Breast epithelium (tissue), 4 donors: ENCODE measurements at regions not wholly inside any gene's neighbourhood (a gene's known extent, or its start where the extent isn't known, plus 50 kb on each side); places are given as distances from the start of the nearest gene placed in this dataset.

Experiments
- DNase-seq, 2 donors: peaks; one replicate each; pipeline ENCODE4 v3.0.0-alpha.2; 2019; ENCODE audit warnings: low spot score in 2 of 2
- H3K27ac ChIP-seq, 2 donors: fragments of 200-600 bp; sonication (generic) in 1 of 2; one replicate each; pipeline ENCODE4 v1.5.1; 2016 to 2019; ENCODE audit warnings: mild to moderate bottlenecking in 1 of 2
- H3K27me3 ChIP-seq, 2 donors: fragments of 200-600 bp; sonication (generic) in 1 of 2; one replicate each; pipeline versions ENCODE4 v1.5.1 to v1.6.0; 2017 to 2019; ENCODE audit warnings: control low read depth in 1 of 2, mild to moderate bottlenecking in 1 of 2
- H3K36me3 ChIP-seq: fragments of 200-600 bp; one replicate; pipeline ENCODE4 v1.5.1; 2019
- H3K4me1 ChIP-seq, 2 donors: fragments of 200-600 bp; sonication (generic); one replicate each; pipeline ENCODE4 v1.5.1; 2016 to 2019; ENCODE audit warnings: control low read depth in 1 of 2
- H3K4me3 ChIP-seq, 3 donors: fragments of 200-600 bp; sonication (generic); 1 replicate in 2 of 3; 2 replicates in 1 of 3; pipeline ENCODE4 v1.5.1; 2016 to 2019; ENCODE audit warnings: mild to moderate bottlenecking in 3 of 3, moderate library complexity in 2 of 3
- H3K9me3 ChIP-seq, 2 donors: fragments of 200-600 bp; sonication (generic) in 1 of 2; one replicate each; pipeline ENCODE4 v1.5.1; 2016 to 2019; ENCODE audit warnings: control low read depth in 1 of 2
- POLR2A ChIP-seq: fragments of 450-650 bp; IDR thresholded peaks from one replicate; pipeline ENCODE4 v1.6.1; 2016; ENCODE audit warnings: antibody characterized with exemption, mild to moderate bottlenecking, moderate library complexity
- POLR2AphosphoS5 ChIP-seq, 3 donors: sonication (generic); formaldehyde crosslinking; IDR thresholded peaks; one replicate each; pipeline ENCODE4 v1.6.1; 2017; ENCODE audit warnings: antibody characterized with exemption in 3 of 3
- intact Hi-C: fragments of 100-400 bp; cut with DNase I; formaldehyde crosslinking; loops from one replicate; pipeline ENCODE4 v1.15.1; 2023; ENCODE audit warnings: low total_unique reads
- TF ChIP-seq, protein P1 (sequence below), 3 donors: fragments of 450-650 bp; IDR thresholded peaks; one replicate each; pipeline ENCODE4 v1.5.1; 2016 to 2017; ENCODE audit warnings: antibody characterized with exemption in 3 of 3, mild to moderate bottlenecking in 3 of 3, moderate library complexity in 3 of 3

DNA sequence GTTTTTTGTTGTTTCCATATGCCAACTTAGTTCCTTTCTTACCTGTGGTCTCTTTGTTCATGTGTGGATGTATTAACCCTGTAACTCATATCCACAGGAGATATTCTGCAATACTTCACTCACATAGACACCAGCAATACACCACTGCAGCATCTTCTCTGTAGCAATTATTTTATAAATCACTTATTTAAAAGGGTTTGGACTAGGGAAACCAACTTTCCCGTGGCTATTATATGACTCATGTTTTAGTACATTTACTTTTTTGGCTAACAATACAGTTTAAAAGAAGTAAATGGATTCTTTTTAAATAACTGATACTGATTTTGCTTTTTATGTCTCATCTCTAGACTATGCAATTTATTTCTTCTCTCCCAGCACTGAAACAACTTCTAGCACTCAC, 488.9 kb downstream of the MBD2 start:
- H3K9me3 ChIP-seq = peaks cover 0 to 6% of the 10 kb centered on the region in 2 donors
- no peaks in the 10 kb centered on the region for H3K36me3 ChIP-seq
- H3K27me3 ChIP-seq = no peaks in the 10 kb centered on the region
- intact Hi-C loops = no loop called here
- TF ChIP-seq, protein P1, sequence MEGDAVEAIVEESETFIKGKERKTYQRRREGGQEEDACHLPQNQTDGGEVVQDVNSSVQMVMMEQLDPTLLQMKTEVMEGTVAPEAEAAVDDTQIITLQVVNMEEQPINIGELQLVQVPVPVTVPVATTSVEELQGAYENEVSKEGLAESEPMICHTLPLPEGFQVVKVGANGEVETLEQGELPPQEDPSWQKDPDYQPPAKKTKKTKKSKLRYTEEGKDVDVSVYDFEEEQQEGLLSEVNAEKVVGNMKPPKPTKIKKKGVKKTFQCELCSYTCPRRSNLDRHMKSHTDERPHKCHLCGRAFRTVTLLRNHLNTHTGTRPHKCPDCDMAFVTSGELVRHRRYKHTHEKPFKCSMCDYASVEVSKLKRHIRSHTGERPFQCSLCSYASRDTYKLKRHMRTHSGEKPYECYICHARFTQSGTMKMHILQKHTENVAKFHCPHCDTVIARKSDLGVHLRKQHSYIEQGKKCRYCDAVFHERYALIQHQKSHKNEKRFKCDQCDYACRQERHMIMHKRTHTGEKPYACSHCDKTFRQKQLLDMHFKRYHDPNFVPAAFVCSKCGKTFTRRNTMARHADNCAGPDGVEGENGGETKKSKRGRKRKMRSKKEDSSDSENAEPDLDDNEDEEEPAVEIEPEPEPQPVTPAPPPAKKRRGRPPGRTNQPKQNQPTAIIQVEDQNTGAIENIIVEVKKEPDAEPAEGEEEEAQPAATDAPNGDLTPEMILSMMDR (IDR thresholded peaks at IDR 0.05) = no peak
- H3K4me1 ChIP-seq = no peaks in the 10 kb centered on the region
- no peak for DNase-seq
- no peak overlapping the region for H3K27ac ChIP-seq
- H3K4me3 ChIP-seq = no peak overlapping the region

GRCh38 chr18:53715243-53715853, 509.1 kb downstream of the MBD2 start:
- Histone ChIP-seq H3K4me1 (no peaks in the 10 kb centered on the region), H3K27ac (no peak overlapping the region), H3K36me3 (no peaks in the 10 kb centered on the region), H3K9me3 (peaks cover 0 to 3% of the 10 kb centered on the region in 2 donors), H3K4me3 (no peak overlapping the region), H3K27me3 (no peaks in the 10 kb centered on the region)
- DNase-seq = no peak
- intact Hi-C loops = no loop called here
- TF ChIP-seq, protein P1 (IDR thresholded peaks at IDR 0.05) = no peak
- TF ChIP-seq POLR2A = no peak
- TF ChIP-seq POLR2AphosphoS5 (IDR thresholded peaks at IDR 0.05) = no peak

- no peak overlapping the region for H3K4me3 ChIP-seq
- TF ChIP-seq, protein P1 (IDR thresholded peaks at IDR 0.05) = no peak
- TF ChIP-seq POLR2AphosphoS5 (IDR thresholded peaks at IDR 0.05) (no peak), POLR2A (no peak)
- H3K4me1 ChIP-seq = no peaks in the 10 kb centered on the region
- H3K9me3 ChIP-seq = peaks cover 0 to 13% of the 10 kb centered on the region in 2 donors
- intact Hi-C loops = no loop called here
- no peaks in the 10 kb centered on the region for H3K36me3 ChIP-seq
- no peaks in the 10 kb centered on the region for H3K27me3 ChIP-seq
- H3K27ac ChIP-seq = no peak overlapping the region
- DNase-seq = no peak
Measured at GRCh38 chr18:53710080-53710479, 514.4 kb downstream of the MBD2 start.

- Histone ChIP-seq H3K27ac (no peak overlapping the region), H3K36me3 (no peaks in the 10 kb centered on the region), H3K9me3 (no peaks in the 10 kb centered on the region), H3K4me1 (no peaks in the 10 kb centered on the region), H3K27me3 (no peaks in the 10 kb centered on the region), H3K4me3 (no peak overlapping the region)
- intact Hi-C loops = no loop called here
- TF ChIP-seq POLR2A (no peak), POLR2AphosphoS5 (IDR thresholded peaks at IDR 0.05) (no peak)
- TF ChIP-seq, protein P1 (IDR thresholded peaks at IDR 0.05) = no peak
- no peak for DNase-seq
Measured at GRCh38 chr18:53702480-53702879, 522.0 kb downstream of the MBD2 start.

DNA sequence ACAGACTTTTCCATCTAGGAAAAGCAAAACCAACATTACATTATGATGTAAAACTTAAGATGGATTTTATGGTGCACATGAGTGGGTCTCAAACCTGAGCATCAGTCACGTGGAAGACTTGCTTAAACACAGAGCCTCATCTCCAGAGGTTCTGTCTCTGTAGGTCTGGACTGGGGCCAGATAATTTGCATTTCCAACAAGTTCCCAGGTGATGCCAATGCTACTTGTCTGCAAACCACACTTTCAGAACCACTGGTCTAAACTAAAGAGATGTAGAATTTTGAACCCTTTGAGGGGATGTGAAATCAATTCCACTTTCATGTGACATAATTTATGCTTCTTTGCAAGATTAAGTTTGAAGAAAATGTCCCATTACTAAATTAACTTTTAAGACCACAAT, 522.8 kb downstream of the MBD2 start:
- Histone ChIP-seq H3K27ac (no peak overlapping the region), H3K27me3 (no peaks in the 10 kb centered on the region), H3K4me1 (no peaks in the 10 kb centered on the region), H3K36me3 (no peaks in the 10 kb centered on the region), H3K9me3 (no peaks in the 10 kb centered on the region), H3K4me3 (no peak overlapping the region)
- TF ChIP-seq, protein P1 (IDR thresholded peaks at IDR 0.05) = no peak
- TF ChIP-seq POLR2A = no peak
- no peak for TF ChIP-seq POLR2AphosphoS5 (IDR thresholded peaks at IDR 0.05)
- DNase-seq = no peak
- intact Hi-C loops = no loop called here
